Naive thymus-derived CD4-positive, alpha-beta T cell (primary cell): ENCODE measurements at regions not wholly inside any gene's neighbourhood (a gene's known extent, or its start where the extent isn't known, plus 50 kb on each side); places are given as distances from the start of the nearest gene placed in this dataset.

Experiments
- ATAC-seq: fragments of 150-1000 bp; cut with Tn5 transposase; 2 replicates; pipeline ENCODE4 v1.10.0; 2021; ENCODE audit warnings: mild to moderate bottlenecking, moderate library complexity
- CTCF ChIA-PET: fragments of 350-600 bp; sonication (Branson Sonifier 250); formaldehyde crosslinking; loops from one replicate; lab custom pipeline; 2021; ENCODE audit warnings: antibody characterized with exemption; lab: Charles Lee
- POLR2A ChIA-PET: fragments of 350-600 bp; sonication (Branson Sonifier 250); formaldehyde crosslinking; loops from one replicate; lab custom pipeline; 2021; ENCODE audit warnings: antibody characterized with exemption, inconsistent platforms; lab: Charles Lee
- DNase-seq, 9 donors: peaks; one replicate each; pipeline versions ENCODE4 v3.0.0 to v3.0.0-alpha.2; 2020 to 2022; ENCODE audit warnings: mixed read lengths in 1 of 9
- H3K27ac ChIP-seq: one replicate; pipeline ENCODE4 v1.7.0; 2013; ENCODE audit warnings: mild to moderate bottlenecking, low read depth, low read length, moderate library complexity
- H3K27me3 ChIP-seq, 2 donors: one replicate each; pipeline ENCODE4 v1.7.0; 2013; ENCODE audit warnings: low read length in 2 of 2, mild to moderate bottlenecking in 2 of 2, moderate library complexity in 2 of 2; ENCODE audit not compliant: control insufficient read depth in 2 of 2, insufficient read depth in 2 of 2
- H3K36me3 ChIP-seq, 3 experiments: 1 replicate in 2 of 3; 2 replicates in 1 of 3; pipeline ENCODE4 v1.7.0; 2013; ENCODE audit warnings: low read length in 3 of 3, mild to moderate bottlenecking in 3 of 3, moderate library complexity in 1 of 3; ENCODE audit not compliant: insufficient read depth in 3 of 3, control insufficient read depth in 2 of 3
- H3K4me1 ChIP-seq, 2 donors: one replicate each; pipeline ENCODE4 v1.7.0; 2013; ENCODE audit warnings: low read length in 2 of 2, mild to moderate bottlenecking in 2 of 2, moderate library complexity in 1 of 2; ENCODE audit not compliant: control insufficient read depth in 2 of 2, insufficient read depth in 2 of 2
- H3K4me3 ChIP-seq: 2 replicates; pipeline ENCODE4 v1.7.0; 2013; ENCODE audit warnings: mild to moderate bottlenecking, low read length
- H3K9me3 ChIP-seq, 3 experiments: 1 replicate in 2 of 3; 2 replicates in 1 of 3; pipeline ENCODE4 v1.7.0; 2013; ENCODE audit warnings: low read length in 3 of 3; ENCODE audit not compliant: control insufficient read depth in 2 of 3
- H3K27ac Mint-ChIP-seq, 9 donors: one replicate each; pipeline ENCODE4 v1.8.0; 2020 to 2022; ENCODE audit warnings: mixed read lengths in 9 of 9, mild to moderate bottlenecking in 8 of 9, moderate library complexity in 5 of 9, inconsistent platforms in 2 of 9
- H3K27me3 Mint-ChIP-seq, 5 donors: one replicate each; pipeline ENCODE4 v1.8.0; 2021 to 2022; ENCODE audit warnings: mixed read lengths in 5 of 5, mild to moderate bottlenecking in 1 of 5
- H3K36me3 Mint-ChIP-seq, 5 donors: one replicate each; pipeline ENCODE4 v1.8.0; 2020 to 2022; ENCODE audit warnings: mixed read lengths in 5 of 5, mild to moderate bottlenecking in 3 of 5, inconsistent platforms in 1 of 5
- H3K4me1 Mint-ChIP-seq, 7 donors: one replicate each; pipeline ENCODE4 v1.8.0; 2020 to 2022; ENCODE audit warnings: mixed read lengths in 7 of 7, mild to moderate bottlenecking in 3 of 7, inconsistent platforms in 1 of 7
- H3K4me3 Mint-ChIP-seq, 10 donors: one replicate each; pipeline ENCODE4 v1.8.0; 2020 to 2022; ENCODE audit warnings: mild to moderate bottlenecking in 10 of 10, mixed read lengths in 10 of 10, moderate library complexity in 6 of 10, inconsistent platforms in 2 of 10
- H3K9me3 Mint-ChIP-seq, 11 donors: one replicate each; pipeline ENCODE4 v1.8.0; 2020 to 2022; ENCODE audit warnings: mixed read lengths in 11 of 11, mild to moderate bottlenecking in 4 of 11, inconsistent platforms in 1 of 11, moderate library complexity in 1 of 11
- intact Hi-C, 2 donors: fragments of 100-400 bp; cut with micrococcal nuclease; formaldehyde crosslinking; loops; one replicate each; pipeline ENCODE4 v1.15.1; 2023

DNA sequence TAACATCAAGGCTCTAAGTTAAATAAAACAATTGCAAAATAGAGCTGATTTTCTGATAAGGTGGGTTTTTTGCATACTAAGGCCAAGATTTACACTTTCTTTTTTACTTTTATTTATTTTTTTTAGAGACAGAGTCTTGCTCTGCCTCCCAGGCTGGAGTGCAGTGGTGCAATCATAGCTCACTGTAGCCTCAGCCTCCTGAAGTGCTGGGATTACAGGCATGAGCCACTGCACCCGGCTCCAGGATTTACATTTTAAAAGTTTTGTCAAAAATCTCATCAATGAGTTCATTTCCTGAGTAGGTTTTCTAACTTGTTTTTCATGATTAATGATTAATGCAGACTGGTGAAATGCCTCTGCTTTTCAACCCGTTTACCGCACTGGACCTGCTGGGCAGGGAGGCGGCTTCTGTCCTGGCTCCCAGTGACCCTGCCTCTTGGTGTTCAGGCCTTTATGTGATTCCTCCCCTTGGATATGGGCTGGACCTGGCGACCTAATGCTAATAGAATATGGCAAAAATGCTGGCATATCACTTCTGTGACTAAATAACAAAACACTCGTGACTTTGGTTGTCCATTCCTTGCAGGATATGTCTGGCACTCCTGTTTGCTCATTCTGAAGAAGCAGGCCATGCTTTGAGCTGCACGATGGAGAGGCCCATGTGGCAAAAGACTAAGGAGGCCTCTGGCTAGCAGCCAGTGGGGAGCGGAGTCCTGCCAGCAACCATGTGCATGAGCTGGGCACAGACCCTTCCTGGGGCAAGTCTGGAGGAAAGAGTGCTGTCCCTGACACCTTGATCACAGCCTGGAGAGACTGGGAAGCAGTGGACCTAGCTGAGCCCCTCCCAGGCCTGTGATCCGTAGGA is 72.2 kb upstream of the PTCH1 start:
- no peaks in the 10 kb centered on the region for H3K36me3 Mint-ChIP-seq
- H3K4me1 Mint-ChIP-seq = peaks cover 0 to 2% (median 0%) of the 10 kb centered on the region in 7 donors
- H3K27me3 Mint-ChIP-seq = peaks cover 0 to 27% (median 0%) of the 10 kb centered on the region in 5 donors
- Histone ChIP-seq H3K4me3 (no peak overlapping the region), H3K9me3 (no peaks in the 10 kb centered on the region), H3K4me1 (no peaks in the 10 kb centered on the region), H3K27ac (no peak overlapping the region), H3K27me3 (no peaks in the 10 kb centered on the region), H3K36me3 (no peaks in the 10 kb centered on the region)
- DNase-seq = no peak
- H3K9me3 Mint-ChIP-seq = no peaks in the 10 kb centered on the region
- H3K4me3 Mint-ChIP-seq = no peak overlapping the region
- ChIA-PET CTCF (no interaction called here), POLR2A (no interaction called here)
- intact Hi-C loops = no loop called here
- no peak overlapping the region for H3K27ac Mint-ChIP-seq
- ATAC-seq = no peak

DNA sequence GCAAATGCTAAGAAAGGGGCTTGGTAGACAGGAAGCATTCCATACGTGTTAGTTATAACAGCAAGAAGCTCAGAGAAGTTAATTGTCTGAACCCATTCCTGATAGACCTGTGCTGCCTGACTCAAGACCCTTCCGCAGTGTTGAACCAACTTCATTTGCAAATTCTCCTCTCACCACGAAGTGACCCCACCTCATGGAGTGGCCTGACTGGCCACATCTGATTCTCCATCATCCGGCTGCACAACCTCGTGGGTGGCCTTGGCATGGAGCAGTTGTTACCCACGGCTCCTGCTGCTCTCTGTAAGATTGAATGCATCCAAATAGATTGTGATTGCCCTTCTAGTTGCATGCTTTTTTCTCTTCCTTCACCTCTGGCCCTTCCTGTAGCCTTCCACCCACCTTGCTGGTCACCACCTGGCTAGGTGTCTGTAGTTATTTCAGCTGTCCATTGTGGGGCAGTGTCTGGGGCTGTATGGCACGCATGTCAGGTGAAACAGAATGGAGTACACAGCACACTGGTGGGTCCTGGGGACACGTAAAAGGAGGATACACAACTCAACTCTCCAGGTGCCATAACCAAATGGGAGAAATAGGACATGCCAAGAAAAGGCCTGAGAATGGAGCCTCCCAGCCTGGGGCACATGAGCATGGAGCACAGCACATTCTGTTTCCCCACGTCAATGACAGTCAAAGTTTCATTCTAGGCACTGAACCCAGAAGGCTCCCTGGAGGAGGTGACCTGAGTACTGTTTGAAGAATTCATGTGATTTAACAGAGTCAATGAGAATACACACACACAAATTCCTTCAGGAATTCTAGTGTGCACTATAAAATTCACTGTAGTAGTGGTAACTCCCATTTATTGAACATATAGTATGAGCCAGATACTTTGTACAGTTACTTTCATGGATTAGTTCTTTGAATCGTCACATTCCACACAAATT is 70.5 kb upstream of the PTCH1 start:
- Histone ChIP-seq H3K4me1 (no peaks in the 10 kb centered on the region), H3K9me3 (no peaks in the 10 kb centered on the region), H3K36me3 (no peaks in the 10 kb centered on the region), H3K4me3 (no peak overlapping the region), H3K27ac (no peak overlapping the region), H3K27me3 (no peaks in the 10 kb centered on the region)
- DNase-seq (no peak), ATAC-seq (no peak)
- no peaks in the 10 kb centered on the region for H3K36me3 Mint-ChIP-seq
- no peak overlapping the region for H3K27ac Mint-ChIP-seq
- intact Hi-C loops = no loop called here
- no peak overlapping the region for H3K4me3 Mint-ChIP-seq
- H3K27me3 Mint-ChIP-seq = peaks cover 0 to 19% (median 0%) of the 10 kb centered on the region in 5 donors
- POLR2A ChIA-PET = no interaction called here
- H3K4me1 Mint-ChIP-seq = peaks cover 0 to 2% (median 0%) of the 10 kb centered on the region in 7 donors
- CTCF ChIA-PET = interaction anchor here (0.6 kb wide), 1 partner anchor 413 kb away, joined by 3 read pairs; no protein-coding TSS in a partner anchor
- no peaks in the 10 kb centered on the region for H3K9me3 Mint-ChIP-seq

DNA sequence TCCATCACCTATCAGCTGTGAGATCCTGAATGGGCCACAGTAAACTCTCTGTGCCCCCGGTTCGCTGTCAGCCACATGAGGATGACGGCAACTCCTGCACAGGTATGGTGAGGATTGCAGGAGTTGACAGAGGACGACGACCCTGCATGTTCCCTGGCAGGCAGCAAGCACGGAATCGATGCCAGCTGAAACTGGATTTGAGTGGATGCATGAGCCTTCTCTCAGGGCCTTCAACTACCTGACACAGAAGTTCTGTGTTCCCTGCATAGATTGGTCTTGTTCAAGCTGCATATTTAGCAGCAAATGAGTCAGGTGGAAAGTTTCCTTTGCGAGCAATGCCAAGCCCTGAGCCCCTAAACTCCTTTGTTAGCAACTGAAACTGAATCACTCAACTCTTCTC is 69.6 kb upstream of the PTCH1 start:
- H3K27ac Mint-ChIP-seq = no peak overlapping the region
- H3K4me1 ChIP-seq = no peaks in the 10 kb centered on the region
- H3K4me3 Mint-ChIP-seq = no peak overlapping the region
- no peak for ATAC-seq
- ChIA-PET CTCF (no interaction called here), POLR2A (no interaction called here)
- peaks cover 0 to 12% (median 0%) of the 10 kb centered on the region in 5 donors for H3K27me3 Mint-ChIP-seq
- DNase-seq = no peak
- H3K27ac ChIP-seq = no peak overlapping the region
- H3K9me3 ChIP-seq = no peaks in the 10 kb centered on the region
- no peaks in the 10 kb centered on the region for H3K27me3 ChIP-seq
- H3K36me3 ChIP-seq = no peaks in the 10 kb centered on the region
- H3K9me3 Mint-ChIP-seq = no peaks in the 10 kb centered on the region
- intact Hi-C loops = no loop called here
- H3K4me3 ChIP-seq = no peak overlapping the region
- H3K36me3 Mint-ChIP-seq = no peaks in the 10 kb centered on the region
- peaks cover 0 to 2% (median 0%) of the 10 kb centered on the region in 7 donors for H3K4me1 Mint-ChIP-seq

DNA sequence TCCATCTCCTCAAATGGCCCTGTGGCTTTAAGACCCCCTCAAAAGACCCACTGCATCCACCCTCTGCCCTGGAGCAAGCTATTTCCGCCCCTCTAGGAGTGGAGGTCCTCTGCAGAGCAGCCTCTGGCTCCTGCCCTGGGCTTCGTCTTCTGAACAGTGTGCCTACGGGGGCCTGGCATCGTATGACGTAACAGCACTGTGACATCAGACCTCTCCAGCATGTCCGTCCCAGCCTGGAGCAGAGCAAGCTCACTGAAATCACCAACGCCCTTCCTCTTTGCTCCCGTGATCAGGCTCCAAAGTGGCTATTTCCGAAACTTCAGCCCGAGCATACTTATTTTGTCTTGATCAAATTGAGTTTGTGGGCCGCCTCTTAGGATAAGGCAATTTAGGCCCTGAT is 69.1 kb upstream of the PTCH1 start:
- Mint-ChIP-seq H3K4me3 (no peak overlapping the region), H3K27me3 (peaks cover 0 to 11% (median 0%) of the 10 kb centered on the region in 5 donors), H3K4me1 (peaks cover 0 to 2% (median 0%) of the 10 kb centered on the region in 7 donors), H3K9me3 (no peaks in the 10 kb centered on the region), H3K27ac (no peak overlapping the region), H3K36me3 (no peaks in the 10 kb centered on the region)
- POLR2A ChIA-PET = no interaction called here
- no peaks in the 10 kb centered on the region for H3K9me3 ChIP-seq
- H3K27me3 ChIP-seq = no peaks in the 10 kb centered on the region
- ATAC-seq (no peak), DNase-seq (no peak)
- no peaks in the 10 kb centered on the region for H3K36me3 ChIP-seq
- CTCF ChIA-PET = no interaction called here
- intact Hi-C loops = no loop called here
- H3K27ac ChIP-seq = no peak overlapping the region
- H3K4me3 ChIP-seq = no peak overlapping the region
- no peaks in the 10 kb centered on the region for H3K4me1 ChIP-seq

GRCh38 chr9:95584176-95584575 is 67.4 kb upstream of the PTCH1 start:
- POLR2A ChIA-PET = no interaction called here
- Mint-ChIP-seq H3K4me1 (peaks cover 0 to 2% (median 0%) of the 10 kb centered on the region in 7 donors), H3K9me3 (no peaks in the 10 kb centered on the region), H3K4me3 (no peak overlapping the region), H3K27ac (no peak overlapping the region), H3K27me3 (peaks cover 0 to 4% (median 3%) of the 10 kb centered on the region in 5 donors), H3K36me3 (no peaks in the 10 kb centered on the region)
- no peak overlapping the region for H3K4me3 ChIP-seq
- CTCF ChIA-PET = no interaction called here
- intact Hi-C loops = no loop called here
- H3K36me3 ChIP-seq = no peaks in the 10 kb centered on the region
- H3K27me3 ChIP-seq = no peaks in the 10 kb centered on the region
- H3K4me1 ChIP-seq = no peaks in the 10 kb centered on the region
- no peak overlapping the region for H3K27ac ChIP-seq
- no peak for DNase-seq
- no peak for ATAC-seq
- H3K9me3 ChIP-seq = no peaks in the 10 kb centered on the region

DNA sequence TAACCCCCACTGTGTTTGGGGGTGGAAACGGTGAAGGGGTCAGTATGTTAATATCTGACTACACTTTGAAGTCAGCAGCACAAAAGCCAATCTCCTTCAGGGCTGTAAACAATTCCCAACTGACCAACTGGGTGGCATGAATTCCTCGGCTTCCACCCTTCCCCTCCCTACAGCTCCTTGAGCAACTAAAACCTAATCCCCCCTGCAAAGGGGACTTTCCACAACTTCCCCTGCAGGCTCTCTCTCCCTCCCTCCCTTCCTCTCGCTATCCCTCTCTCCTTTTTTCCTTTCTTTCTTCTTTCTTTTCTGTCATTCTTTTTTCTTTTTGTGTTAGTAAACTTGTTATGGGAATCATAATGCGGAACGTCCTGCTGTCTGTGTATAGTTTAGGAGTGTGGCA is 65.1 kb upstream of the PTCH1 start:
- CTCF ChIA-PET = no interaction called here
- H3K4me3 Mint-ChIP-seq = no peak overlapping the region
- no peaks in the 10 kb centered on the region for H3K9me3 Mint-ChIP-seq
- H3K36me3 Mint-ChIP-seq = no peaks in the 10 kb centered on the region
- no peak for ATAC-seq
- intact Hi-C loops = no loop called here
- no peak overlapping the region for H3K27ac Mint-ChIP-seq
- H3K36me3 ChIP-seq = no peaks in the 10 kb centered on the region
- H3K4me1 Mint-ChIP-seq = peaks cover 0 to 2% (median 0%) of the 10 kb centered on the region in 7 donors
- DNase-seq = no peak
- no peak overlapping the region for H3K4me3 ChIP-seq
- H3K9me3 ChIP-seq = no peaks in the 10 kb centered on the region
- no peaks in the 10 kb centered on the region for H3K27me3 ChIP-seq
- H3K27ac ChIP-seq = no peak overlapping the region
- POLR2A ChIA-PET = no interaction called here
- peaks cover 0 to 7% (median 4%) of the 10 kb centered on the region in 5 donors for H3K27me3 Mint-ChIP-seq
- no peaks in the 10 kb centered on the region for H3K4me1 ChIP-seq
